ENCODE measurements at regions not wholly inside any gene's neighbourhood (a gene's known extent, or its start where the extent isn't known, plus 50 kb on each side); places are given as distances from the start of the nearest gene placed in this dataset.
"Not testable (repeated sequence)": the region's sequence is repeated elsewhere in the genome, so short reads cannot be mapped to it uniquely, and the experiment has no call there.

DNA sequence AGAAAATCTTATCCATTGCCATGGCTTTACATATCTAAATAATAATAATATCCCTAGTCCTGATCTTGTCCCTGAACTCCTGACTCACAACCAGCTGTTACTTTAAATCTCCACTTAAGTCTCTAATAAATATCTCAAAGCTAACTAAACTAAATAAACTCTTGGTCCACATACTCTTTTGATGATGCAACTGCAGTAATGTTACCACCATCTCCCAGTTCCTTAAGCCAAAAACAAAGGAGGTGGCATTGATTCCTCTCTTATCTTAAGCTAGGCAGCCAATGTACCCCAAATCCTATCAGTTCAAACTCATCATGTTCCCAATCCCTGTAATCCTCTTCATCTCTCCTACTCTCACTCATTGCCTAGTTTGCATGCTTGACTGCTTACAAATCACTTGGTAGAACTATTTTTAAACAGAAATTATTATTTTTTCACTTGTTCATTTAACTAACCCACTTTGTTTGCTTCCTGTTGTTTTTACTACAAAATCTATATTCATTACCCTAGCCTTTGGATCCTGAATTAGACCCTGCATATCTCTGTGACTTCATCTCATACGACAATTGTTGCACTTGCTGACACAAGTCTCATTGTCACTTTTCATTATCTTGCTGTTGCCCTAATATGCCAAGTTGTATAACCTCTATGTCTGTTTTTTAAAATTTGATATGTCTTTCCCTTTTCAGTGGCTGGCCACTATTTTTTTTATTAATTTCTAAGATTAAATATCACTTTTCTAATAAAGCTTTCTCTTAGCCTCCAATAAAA, 462.2 kb downstream of the ZPLD1 start:
- Mint-ChIP-seq H3K36me3 (ENCODE audit: low read depth) (no peaks in the 10 kb centered on the region), H3K27me3 (ENCODE audit: low read depth) (no peaks in the 10 kb centered on the region), H3K9me3 (ENCODE audit: insufficient read depth) (no peaks in the 10 kb centered on the region), H3K4me3 (no peak overlapping the region), H3K27ac (no peak overlapping the region), H3K4me1 (ENCODE audit: low read depth) (no peaks in the 10 kb centered on the region)
- ChIA-PET POLR2A (no interaction called here), CTCF (interaction anchor here (0.8 kb wide), 1 partner anchor 197 kb away, joined by 3 read pairs; no protein-coding TSS in a partner anchor)
- ATAC-seq: no peak
- no peak for DNase-seq

DNA sequence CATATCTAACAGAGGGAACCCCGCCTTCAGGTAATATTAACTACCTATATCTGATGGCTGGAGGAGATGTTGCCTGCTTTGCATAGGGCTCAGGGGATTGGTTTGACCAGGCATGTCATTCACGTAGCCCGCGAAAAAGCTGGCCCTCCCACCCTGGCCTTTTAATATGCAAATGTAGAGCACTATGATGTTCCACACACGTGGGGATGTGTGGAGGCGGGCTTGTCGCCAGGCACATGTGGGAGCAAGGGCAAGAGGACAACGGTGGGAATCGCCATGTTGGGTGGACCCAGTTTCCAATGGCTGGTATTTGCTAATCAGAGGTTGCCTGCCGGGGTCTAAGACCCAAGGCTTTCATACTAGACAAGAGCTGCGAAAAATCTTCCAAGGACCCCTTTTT, 469.8 kb downstream of the ZPLD1 start:
- Mint-ChIP-seq H3K4me1 (ENCODE audit: low read depth) (no peaks in the 10 kb centered on the region), H3K27ac (no peak overlapping the region), H3K27me3 (ENCODE audit: low read depth) (no peaks in the 10 kb centered on the region), H3K9me3 (ENCODE audit: insufficient read depth) (no peaks in the 10 kb centered on the region), H3K4me3 (no peak overlapping the region), H3K36me3 (ENCODE audit: low read depth) (no peaks in the 10 kb centered on the region)
- ATAC-seq: no peak
- ChIA-PET POLR2A (no interaction called here), CTCF (no interaction called here)
- no peak for DNase-seq

GRCh38 chr3:102905811-102906210, 471.0 kb downstream of the ZPLD1 start:
- DNase-seq: no peak
- no peaks in the 10 kb centered on the region for H3K36me3 Mint-ChIP-seq (ENCODE audit: low read depth)
- ChIA-PET CTCF (no interaction called here), POLR2A (no interaction called here)
- no peak overlapping the region for H3K4me3 Mint-ChIP-seq
- no peaks in the 10 kb centered on the region for H3K4me1 Mint-ChIP-seq (ENCODE audit: low read depth)
- H3K27ac Mint-ChIP-seq: no peak overlapping the region
- no peak for ATAC-seq
- H3K27me3 Mint-ChIP-seq (ENCODE audit: low read depth): no peaks in the 10 kb centered on the region
- no peaks in the 10 kb centered on the region for H3K9me3 Mint-ChIP-seq (ENCODE audit: insufficient read depth)

GRCh38 chr3:102906818-102907217, 472.0 kb downstream of the ZPLD1 start:
- POLR2A ChIA-PET: no interaction called here
- CTCF ChIA-PET: no interaction called here
- Mint-ChIP-seq H3K4me1 (ENCODE audit: low read depth) (no peaks in the 10 kb centered on the region), H3K9me3 (ENCODE audit: insufficient read depth) (no peaks in the 10 kb centered on the region), H3K27me3 (ENCODE audit: low read depth) (no peaks in the 10 kb centered on the region), H3K27ac (no peak overlapping the region), H3K4me3 (no peak overlapping the region), H3K36me3 (ENCODE audit: low read depth) (no peaks in the 10 kb centered on the region)
- ATAC-seq (no peak), DNase-seq (no peak)

GRCh38 chr3:102909904-102910303, 475.1 kb downstream of the ZPLD1 start:
- no peak overlapping the region for H3K4me3 Mint-ChIP-seq
- H3K4me1 Mint-ChIP-seq (ENCODE audit: low read depth): no peaks in the 10 kb centered on the region
- ATAC-seq: no peak
- no peaks in the 10 kb centered on the region for H3K9me3 Mint-ChIP-seq (ENCODE audit: insufficient read depth)
- no peaks in the 10 kb centered on the region for H3K27me3 Mint-ChIP-seq (ENCODE audit: low read depth)
- no peak for DNase-seq
- ChIA-PET CTCF (no interaction called here), POLR2A (no interaction called here)
- H3K36me3 Mint-ChIP-seq (ENCODE audit: low read depth): no peaks in the 10 kb centered on the region
- no peak overlapping the region for H3K27ac Mint-ChIP-seq

GRCh38 chr3:102916532-102916931, 481.7 kb downstream of the ZPLD1 start:
- POLR2A ChIA-PET: no interaction called here
- H3K27me3 Mint-ChIP-seq (ENCODE audit: low read depth): no peaks in the 10 kb centered on the region
- DNase-seq (no peak), ATAC-seq (no peak)
- CTCF ChIA-PET: no interaction called here
- H3K4me3 Mint-ChIP-seq: no peak overlapping the region
- no peak overlapping the region for H3K27ac Mint-ChIP-seq
- no peaks in the 10 kb centered on the region for H3K9me3 Mint-ChIP-seq (ENCODE audit: insufficient read depth)
- H3K4me1 Mint-ChIP-seq (ENCODE audit: low read depth): no peaks in the 10 kb centered on the region
- H3K36me3 Mint-ChIP-seq (ENCODE audit: low read depth): no peaks in the 10 kb centered on the region

GRCh38 chr3:102926618-102927017, 491.8 kb downstream of the ZPLD1 start:
- Mint-ChIP-seq H3K4me3 (no peak overlapping the region), H3K27me3 (ENCODE audit: low read depth) (no peaks in the 10 kb centered on the region), H3K9me3 (ENCODE audit: insufficient read depth) (peaks cover 14% of the 10 kb centered on the region), H3K36me3 (ENCODE audit: low read depth) (no peaks in the 10 kb centered on the region), H3K4me1 (ENCODE audit: low read depth) (no peaks in the 10 kb centered on the region), H3K27ac (no peak overlapping the region)
- no peak for ATAC-seq
- CTCF ChIA-PET: no interaction called here
- POLR2A ChIA-PET: no interaction called here
- no peak for DNase-seq

- Mint-ChIP-seq H3K4me1 (ENCODE audit: low read depth) (no peaks in the 10 kb centered on the region), H3K27me3 (ENCODE audit: low read depth) (no peaks in the 10 kb centered on the region), H3K27ac (no peak overlapping the region), H3K9me3 (ENCODE audit: insufficient read depth) (no peaks in the 10 kb centered on the region), H3K36me3 (ENCODE audit: low read depth) (no peaks in the 10 kb centered on the region), H3K4me3 (no peak overlapping the region)
- ChIA-PET POLR2A (no interaction called here), CTCF (no interaction called here)
- ATAC-seq: no peak
- DNase-seq: no peak
Measured at GRCh38 chr3:102933377-102933776, 498.6 kb downstream of the ZPLD1 start.

DNA sequence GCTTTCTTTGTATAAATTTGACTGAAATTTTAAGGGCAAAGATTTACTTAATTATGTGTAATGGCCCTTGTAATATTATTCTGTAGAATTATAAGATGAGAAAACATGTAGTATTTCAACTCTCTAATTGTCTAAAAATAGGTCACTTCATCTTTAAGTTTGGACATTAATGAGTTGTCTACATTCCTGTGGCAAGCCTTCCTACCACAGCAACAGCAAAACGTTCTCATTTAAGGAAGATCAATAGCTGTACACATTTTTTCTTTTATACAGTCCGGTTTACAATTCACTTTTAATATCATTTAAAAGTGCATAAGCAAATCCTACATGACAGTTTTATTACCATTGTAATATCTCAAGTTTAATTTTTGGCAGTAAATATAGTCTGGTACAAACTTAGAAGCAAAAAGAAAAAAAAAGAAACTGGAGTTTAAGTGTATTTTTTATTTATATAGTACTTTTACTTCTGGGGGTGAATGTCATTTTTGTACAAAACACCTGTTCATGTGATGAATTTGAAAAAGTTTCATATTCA, 501.8 kb downstream of the ZPLD1 start:
- Mint-ChIP-seq H3K4me1 (ENCODE audit: low read depth) (no peaks in the 10 kb centered on the region), H3K9me3 (ENCODE audit: insufficient read depth) (peaks cover 3% of the 10 kb centered on the region), H3K27ac (no peak overlapping the region), H3K27me3 (ENCODE audit: low read depth) (no peaks in the 10 kb centered on the region), H3K36me3 (ENCODE audit: low read depth) (no peaks in the 10 kb centered on the region), H3K4me3 (no peak overlapping the region)
- ChIA-PET POLR2A (no interaction called here), CTCF (no interaction called here)
- ATAC-seq: no peak
- DNase-seq: no peak

GRCh38 chr3:102941786-102942185, 507.0 kb downstream of the ZPLD1 start:
- no peaks in the 10 kb centered on the region for H3K27me3 Mint-ChIP-seq (ENCODE audit: low read depth)
- no peaks in the 10 kb centered on the region for H3K4me1 Mint-ChIP-seq (ENCODE audit: low read depth)
- H3K9me3 Mint-ChIP-seq (ENCODE audit: insufficient read depth): peaks cover 3% of the 10 kb centered on the region
- POLR2A ChIA-PET: no interaction called here
- DNase-seq (no peak), ATAC-seq (no peak)
- CTCF ChIA-PET: no interaction called here
- no peak overlapping the region for H3K27ac Mint-ChIP-seq
- no peak overlapping the region for H3K4me3 Mint-ChIP-seq
- no peaks in the 10 kb centered on the region for H3K36me3 Mint-ChIP-seq (ENCODE audit: low read depth)

- CTCF ChIA-PET; H3K4me1 Mint-ChIP-seq (ENCODE audit: low read depth); H3K9me3 Mint-ChIP-seq (ENCODE audit: insufficient read depth); H3K4me3 Mint-ChIP-seq; H3K36me3 Mint-ChIP-seq (ENCODE audit: low read depth); POLR2A ChIA-PET; H3K27ac Mint-ChIP-seq; H3K27me3 Mint-ChIP-seq (ENCODE audit: low read depth); DNase-seq; ATAC-seq: not testable (repeated sequence)
Measured at GRCh38 chr3:102946445-102946844, 511.6 kb downstream of the ZPLD1 start.

DNA sequence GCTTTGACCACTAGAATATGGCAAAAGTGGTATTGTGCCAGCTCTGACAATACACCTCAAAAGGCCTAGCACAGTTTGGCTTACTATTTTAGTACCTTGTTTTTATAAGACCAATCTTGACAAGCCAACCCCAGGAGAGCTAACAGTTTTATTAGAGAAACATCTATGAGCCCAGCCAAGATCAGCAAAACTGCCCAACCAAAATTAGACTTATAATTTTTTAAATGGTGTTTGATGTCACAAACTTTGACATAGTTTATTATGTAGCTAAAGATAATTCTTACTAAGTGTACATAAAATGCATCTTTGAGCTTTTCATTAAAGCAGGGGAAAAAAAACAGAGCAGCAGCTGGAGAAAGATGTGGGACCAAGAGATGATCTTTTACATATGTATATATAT, 537.5 kb downstream of the ZPLD1 start:
- H3K27me3 Mint-ChIP-seq (ENCODE audit: low read depth): no peaks in the 10 kb centered on the region
- no peaks in the 10 kb centered on the region for H3K9me3 Mint-ChIP-seq (ENCODE audit: insufficient read depth)
- no peak overlapping the region for H3K4me3 Mint-ChIP-seq
- ATAC-seq (no peak), DNase-seq (no peak)
- H3K27ac Mint-ChIP-seq: no peak overlapping the region
- ChIA-PET POLR2A (no interaction called here), CTCF (no interaction called here)
- H3K36me3 Mint-ChIP-seq (ENCODE audit: low read depth): no peaks in the 10 kb centered on the region
- H3K4me1 Mint-ChIP-seq (ENCODE audit: low read depth): no peaks in the 10 kb centered on the region

DNA sequence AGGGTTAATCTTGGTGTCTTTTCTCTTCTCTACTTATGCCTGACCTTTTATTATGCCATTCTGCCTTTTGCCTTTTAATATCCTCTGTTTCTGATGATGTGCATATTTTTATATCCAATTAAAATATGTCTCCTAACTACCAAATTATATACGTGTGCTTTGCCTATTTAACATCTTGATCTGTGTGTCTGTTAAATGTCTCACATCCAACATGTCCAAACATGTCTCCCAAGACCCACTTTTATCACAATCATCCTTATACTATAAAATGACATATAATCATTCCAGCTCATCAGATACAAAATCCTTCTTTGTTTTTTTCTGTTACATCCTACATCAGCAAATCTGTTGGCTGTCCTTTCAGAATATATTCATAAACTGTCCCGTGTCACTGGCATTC, 539.5 kb downstream of the ZPLD1 start:
- Mint-ChIP-seq H3K27me3 (ENCODE audit: low read depth) (no peaks in the 10 kb centered on the region), H3K27ac (no peak overlapping the region), H3K36me3 (ENCODE audit: low read depth) (no peaks in the 10 kb centered on the region), H3K4me1 (ENCODE audit: low read depth) (no peaks in the 10 kb centered on the region), H3K9me3 (ENCODE audit: insufficient read depth) (no peaks in the 10 kb centered on the region), H3K4me3 (no peak overlapping the region)
- CTCF ChIA-PET: no interaction called here
- POLR2A ChIA-PET: no interaction called here
- no peak for DNase-seq
- ATAC-seq: no peak
